SK-N-SH treated with all-trans-retinoic acid at 6 μM for 48 hours (cell line): ENCODE measurements at regions not wholly inside any gene's neighbourhood (a gene's known extent, or its start where the extent isn't known, plus 50 kb on each side); places are given as distances from the start of the nearest gene placed in this dataset.

ENCODE experiments used
- ATAC-seq: fragments of 200-7000 bp; cut with Tn5 transposase; 3 replicates; pipeline ENCODE4 v1.9.1; 2020; ENCODE audit warnings: mild to moderate bottlenecking, moderate library complexity
- ARNTL ChIP-seq: fragments of 450-650 bp; formaldehyde crosslinking; IDR thresholded peaks from 2 replicates; pipeline ENCODE4 v1.5.0; 2020; ENCODE audit warnings: low read depth, mild to moderate bottlenecking, moderate library complexity, borderline replicate concordance
- BACH2 ChIP-seq: fragments of 250-450 bp; sonication (Bioruptor Pico); IDR thresholded peaks from 2 replicates; pipeline ENCODE4 v1.9.0; 2021; ENCODE audit warnings: mild to moderate bottlenecking, borderline replicate concordance
- CSDC2 ChIP-seq: fragments of 250-450 bp; sonication (Bioruptor Pico); IDR thresholded peaks from 2 replicates; pipeline ENCODE4 v1.5.0; 2020; ENCODE audit warnings: mild to moderate bottlenecking, moderate library complexity
- ESRRG ChIP-seq: fragments of 250-450 bp; sonication (Bioruptor Pico); IDR thresholded peaks from 2 replicates; pipeline ENCODE4 v1.6.1; 2021; ENCODE audit warnings: mild to moderate bottlenecking
- GLIS3 ChIP-seq: fragments of 250-450 bp; sonication (Bioruptor Pico); IDR thresholded peaks from 2 replicates; pipeline ENCODE4 v1.5.0; 2020; ENCODE audit warnings: mild to moderate bottlenecking, moderate library complexity
- OSR1 ChIP-seq: fragments of 250-450 bp; sonication (Bioruptor Pico); IDR thresholded peaks from 2 replicates; pipeline ENCODE4 v1.8.0; 2022; ENCODE audit warnings: moderate library complexity, mild to moderate bottlenecking, inconsistent platforms
- PATZ1 ChIP-seq: fragments of 250-450 bp; sonication (Bioruptor Pico); IDR thresholded peaks from 2 replicates; pipeline ENCODE4 v1.8.0; 2020; ENCODE audit warnings: mild to moderate bottlenecking, moderate library complexity, borderline replicate concordance
- PPARA ChIP-seq: fragments of 250-450 bp; sonication (Bioruptor Pico); IDR thresholded peaks from 2 replicates; pipeline ENCODE4 v1.5.0; 2020; ENCODE audit warnings: mild to moderate bottlenecking, borderline replicate concordance
- RARB ChIP-seq: fragments of 250-450 bp; sonication (Bioruptor Pico); IDR thresholded peaks from 2 replicates; pipeline ENCODE4 v1.8.0; 2021; ENCODE audit warnings: mild to moderate bottlenecking, moderate library complexity
- SNAI2 ChIP-seq: fragments of 250-450 bp; sonication (Bioruptor Pico); IDR thresholded peaks from 2 replicates; pipeline ENCODE4 v1.5.0; 2020; ENCODE audit warnings: mild to moderate bottlenecking, moderate library complexity
- TCF4 ChIP-seq: fragments of 250-450 bp; sonication (Bioruptor Pico); IDR thresholded peaks from 2 replicates; pipeline ENCODE4 v1.8.0; 2021; ENCODE audit warnings: mild to moderate bottlenecking, moderate library complexity, borderline replicate concordance
- TOX ChIP-seq: fragments of 250-450 bp; sonication (Bioruptor Pico); IDR thresholded peaks from 2 replicates; pipeline ENCODE4 v1.8.0; 2021; ENCODE audit warnings: mild to moderate bottlenecking, moderate library complexity, borderline replicate concordance
- TSHZ2 ChIP-seq: fragments of 250-450 bp; sonication (Bioruptor Pico); IDR thresholded peaks from 2 replicates; pipeline ENCODE4 v1.5.0; 2020; ENCODE audit warnings: mild to moderate bottlenecking, moderate library complexity
- ZC3H10 ChIP-seq: fragments of 250-450 bp; sonication (Bioruptor Pico); IDR thresholded peaks from 2 replicates; pipeline ENCODE4 v1.5.1; 2021; ENCODE audit warnings: mild to moderate bottlenecking, moderate library complexity
- ZFP3 ChIP-seq: fragments of 250-450 bp; sonication (Bioruptor Pico); IDR thresholded peaks from 2 replicates; pipeline ENCODE4 v1.5.0; 2020; ENCODE audit warnings: mild to moderate bottlenecking, moderate library complexity
- ZFP30 ChIP-seq: fragments of 450-650 bp; formaldehyde crosslinking; IDR thresholded peaks from 2 replicates; pipeline ENCODE4 v1.5.0; 2022; ENCODE audit warnings: mild to moderate bottlenecking, moderate library complexity
- ZNF565 ChIP-seq: fragments of 450-650 bp; formaldehyde crosslinking; conservative IDR thresholded peaks from 2 replicates; pipeline ENCODE4 v1.5.0; 2020; ENCODE audit warnings: low read depth, mild to moderate bottlenecking, moderate library complexity
- ZNF70 ChIP-seq: fragments of 450-650 bp; formaldehyde crosslinking; IDR thresholded peaks from 2 replicates; pipeline ENCODE4 v1.5.0; 2020; ENCODE audit warnings: mild to moderate bottlenecking, moderate library complexity
- ZNF8 ChIP-seq: fragments of 450-650 bp; formaldehyde crosslinking; IDR thresholded peaks from 2 replicates; pipeline ENCODE4 v1.5.0; 2020; ENCODE audit warnings: mild to moderate bottlenecking, moderate library complexity
- TF ChIP-seq, protein P1 (sequence below): fragments of 250-450 bp; sonication (Bioruptor Pico); IDR thresholded peaks from 2 replicates; pipeline ENCODE4 v1.5.1; 2020; ENCODE audit warnings: low read depth, mild to moderate bottlenecking, moderate library complexity
- TF ChIP-seq, protein P2 (sequence below): fragments of 250-450 bp; sonication (Bioruptor Pico); IDR thresholded peaks from 2 replicates; pipeline ENCODE4 v1.5.1; 2021; ENCODE audit warnings: mild to moderate bottlenecking, moderate library complexity
- TF ChIP-seq, protein P3 (sequence below): fragments of 250-450 bp; sonication (Bioruptor Pico); IDR thresholded peaks from 2 replicates; pipeline ENCODE4 v1.8.0; 2021; ENCODE audit warnings: low read depth, mild to moderate bottlenecking, moderate library complexity, borderline replicate concordance

- TF ChIP-seq OSR1 (CRISPR knock-in tag), result no peak
- no peak for TF ChIP-seq PPARA (CRISPR knock-in tag)
- no peak for TF ChIP-seq SNAI2
- TF ChIP-seq ZNF565, result no peak
- TF ChIP-seq TOX (CRISPR knock-in tag), result no peak
- TF ChIP-seq TCF4 (CRISPR knock-in tag), result no peak
- no peak for TF ChIP-seq ZNF8
- no peak for ATAC-seq
These were observed 184.0 kb downstream of the BMP7 start for GRCh38 chr20:57082357-57082945.

DNA sequence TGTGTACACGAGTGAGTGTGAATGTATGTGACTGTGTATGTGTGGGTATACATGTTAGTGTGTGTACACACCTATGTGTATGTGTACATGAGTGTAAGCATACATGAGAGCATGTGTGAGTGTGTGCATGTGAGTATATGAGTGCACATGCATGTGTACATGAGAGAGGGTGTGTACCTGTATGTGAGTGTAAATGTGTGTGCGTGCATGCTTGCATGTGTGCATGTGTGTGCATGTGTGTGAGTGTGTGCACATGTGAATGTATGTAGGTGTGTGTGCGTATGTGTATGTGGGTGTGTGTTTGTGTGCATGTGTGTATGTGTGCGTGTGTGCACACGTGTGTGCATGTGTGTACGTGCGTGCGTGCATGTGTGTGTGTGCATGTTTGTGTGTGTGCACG, 183.4 kb downstream of the BMP7 start:
- no peak for ATAC-seq
- TF ChIP-seq TCF4 (CRISPR knock-in tag) (no peak), PATZ1 (CRISPR knock-in tag) (no peak), ESRRG (CRISPR knock-in tag) (no peak), ZNF8 (no peak), TSHZ2 (CRISPR knock-in tag) (no peak), ARNTL (no peak), OSR1 (CRISPR knock-in tag) (no peak), BACH2 (CRISPR knock-in tag) (no peak), PPARA (CRISPR knock-in tag) (no peak), ZFP30 (CRISPR knock-in tag) (no peak), CSDC2 (CRISPR knock-in tag) (no peak), ZFP3 (CRISPR knock-in tag) (no peak), ZC3H10 (CRISPR knock-in tag) (no peak), RARB (CRISPR knock-in tag) (no peak), ZNF70 (CRISPR knock-in tag) (no peak), GLIS3 (CRISPR knock-in tag) (no peak), TOX (CRISPR knock-in tag) (no peak)
- TF ChIP-seq, protein P1, sequence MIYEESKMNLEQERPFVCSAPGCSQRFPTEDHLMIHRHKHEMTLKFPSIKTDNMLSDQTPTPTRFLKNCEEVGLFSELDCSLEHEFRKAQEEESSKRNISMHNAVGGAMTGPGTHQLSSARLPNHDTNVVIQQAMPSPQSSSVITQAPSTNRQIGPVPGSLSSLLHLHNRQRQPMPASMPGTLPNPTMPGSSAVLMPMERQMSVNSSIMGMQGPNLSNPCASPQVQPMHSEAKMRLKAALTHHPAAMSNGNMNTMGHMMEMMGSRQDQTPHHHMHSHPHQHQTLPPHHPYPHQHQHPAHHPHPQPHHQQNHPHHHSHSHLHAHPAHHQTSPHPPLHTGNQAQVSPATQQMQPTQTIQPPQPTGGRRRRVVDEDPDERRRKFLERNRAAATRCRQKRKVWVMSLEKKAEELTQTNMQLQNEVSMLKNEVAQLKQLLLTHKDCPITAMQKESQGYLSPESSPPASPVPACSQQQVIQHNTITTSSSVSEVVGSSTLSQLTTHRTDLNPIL, result no peak
- TF ChIP-seq, protein P2, sequence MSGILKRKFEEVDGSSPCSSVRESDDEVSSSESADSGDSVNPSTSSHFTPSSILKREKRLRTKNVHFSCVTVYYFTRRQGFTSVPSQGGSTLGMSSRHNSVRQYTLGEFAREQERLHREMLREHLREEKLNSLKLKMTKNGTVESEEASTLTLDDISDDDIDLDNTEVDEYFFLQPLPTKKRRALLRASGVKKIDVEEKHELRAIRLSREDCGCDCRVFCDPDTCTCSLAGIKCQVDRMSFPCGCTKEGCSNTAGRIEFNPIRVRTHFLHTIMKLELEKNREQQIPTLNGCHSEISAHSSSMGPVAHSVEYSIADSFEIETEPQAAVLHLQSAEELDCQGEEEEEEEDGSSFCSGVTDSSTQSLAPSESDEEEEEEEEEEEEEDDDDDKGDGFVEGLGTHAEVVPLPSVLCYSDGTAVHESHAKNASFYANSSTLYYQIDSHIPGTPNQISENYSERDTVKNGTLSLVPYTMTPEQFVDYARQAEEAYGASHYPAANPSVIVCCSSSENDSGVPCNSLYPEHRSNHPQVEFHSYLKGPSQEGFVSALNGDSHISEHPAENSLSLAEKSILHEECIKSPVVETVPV (CRISPR knock-in tag), result no peak
- TF ChIP-seq, protein P3, sequence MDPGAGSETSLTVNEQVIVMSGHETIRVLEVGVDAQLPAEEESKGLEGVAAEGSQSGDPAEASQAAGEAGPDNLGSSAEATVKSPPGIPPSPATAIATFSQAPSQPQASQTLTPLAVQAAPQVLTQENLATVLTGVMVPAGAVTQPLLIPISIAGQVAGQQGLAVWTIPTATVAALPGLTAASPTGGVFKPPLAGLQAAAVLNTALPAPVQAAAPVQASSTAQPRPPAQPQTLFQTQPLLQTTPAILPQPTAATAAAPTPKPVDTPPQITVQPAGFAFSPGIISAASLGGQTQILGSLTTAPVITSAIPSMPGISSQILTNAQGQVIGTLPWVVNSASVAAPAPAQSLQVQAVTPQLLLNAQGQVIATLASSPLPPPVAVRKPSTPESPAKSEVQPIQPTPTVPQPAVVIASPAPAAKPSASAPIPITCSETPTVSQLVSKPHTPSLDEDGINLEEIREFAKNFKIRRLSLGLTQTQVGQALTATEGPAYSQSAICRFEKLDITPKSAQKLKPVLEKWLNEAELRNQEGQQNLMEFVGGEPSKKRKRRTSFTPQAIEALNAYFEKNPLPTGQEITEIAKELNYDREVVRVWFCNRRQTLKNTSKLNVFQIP (CRISPR knock-in tag), result no peak

GRCh38 chr20:57086066-57086465, 180.4 kb downstream of the BMP7 start:
- ATAC-seq, result no peak
- TF ChIP-seq BACH2 (CRISPR knock-in tag), result no peak
- no peak for TF ChIP-seq ZNF565
- TF ChIP-seq, protein P3 (CRISPR knock-in tag), result no peak
